ENCODE measurements at regions not wholly inside any gene's neighbourhood (a gene's known extent, or its start where the extent isn't known, plus 50 kb on each side); places are given as distances from the start of the nearest gene placed in this dataset.

DNA sequence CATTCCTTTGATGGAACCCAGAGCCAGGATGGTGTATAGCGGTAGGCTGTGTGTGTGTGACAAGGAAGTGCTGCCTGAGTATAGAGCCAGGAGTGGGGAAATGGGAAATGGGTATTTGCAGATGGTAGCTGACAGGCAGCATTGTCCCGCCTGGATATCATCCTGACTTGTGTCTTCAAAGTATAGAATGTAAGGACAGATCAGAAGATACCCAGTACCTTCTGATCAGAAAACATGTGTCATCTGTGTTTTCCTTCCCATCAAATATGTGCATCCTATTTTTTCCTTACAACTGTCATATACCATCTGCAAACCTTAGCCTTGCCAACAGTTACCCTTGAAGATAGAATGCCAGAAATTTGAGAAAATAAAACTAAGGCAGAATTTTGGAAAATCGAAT lies 146.2 kb upstream of the CBLB start:
- no peaks in the 10 kb centered on the region for H3K27me3 Mint-ChIP-seq (ENCODE audit: insufficient read depth, low read depth, poor library complexity)
- no peaks in the 10 kb centered on the region for H3K4me1 ChIP-seq (ENCODE audit: insufficient read depth)
- no peaks in the 10 kb centered on the region for H3K36me3 ChIP-seq (ENCODE audit: insufficient read depth)
- H3K79me2 ChIP-seq (replicated peaks; ENCODE audit: insufficient read depth), result no peaks in the 10 kb centered on the region
- 0 out of 2 replicates have a peak, but pooled peaks cover 5% of the 10 kb centered on the region for H3K9me2 ChIP-seq (ENCODE audit: insufficient read depth)
- no peak overlapping the region for H2AFZ ChIP-seq
- TF ChIP-seq ZNF114 (CRISPR knock-in tag; IDR thresholded peaks at IDR 0.05), result no peak
- no peak for TF ChIP-seq EZH2phosphoT487 (IDR thresholded peaks at IDR 0.05; ENCODE audit: unreplicated experiment)
- no peak for TF ChIP-seq CREB1 (CRISPR knock-in tag; IDR thresholded peaks at IDR 0.05; ENCODE audit: low read depth)
- no peak for TF ChIP-seq ZNF331 (CRISPR knock-in tag; IDR thresholded peaks at IDR 0.05; ENCODE audit: low read depth)
- TF ChIP-seq EZH2 (IDR thresholded peaks at IDR 0.05; ENCODE audit: low read depth, unreplicated experiment), result no peak
- TF ChIP-seq CTCF (conservative IDR thresholded peaks at IDR 0.05; ENCODE audit: low read depth in 2 of 2), result no peak
- TF ChIP-seq STAT1 (IDR thresholded peaks at IDR 0.05; ENCODE audit: unreplicated experiment), result no peak
- TF ChIP-seq POLR2AphosphoS5 (IDR thresholded peaks at IDR 0.05; ENCODE audit: low read depth), result no peak
- TF ChIP-seq, protein P1, sequence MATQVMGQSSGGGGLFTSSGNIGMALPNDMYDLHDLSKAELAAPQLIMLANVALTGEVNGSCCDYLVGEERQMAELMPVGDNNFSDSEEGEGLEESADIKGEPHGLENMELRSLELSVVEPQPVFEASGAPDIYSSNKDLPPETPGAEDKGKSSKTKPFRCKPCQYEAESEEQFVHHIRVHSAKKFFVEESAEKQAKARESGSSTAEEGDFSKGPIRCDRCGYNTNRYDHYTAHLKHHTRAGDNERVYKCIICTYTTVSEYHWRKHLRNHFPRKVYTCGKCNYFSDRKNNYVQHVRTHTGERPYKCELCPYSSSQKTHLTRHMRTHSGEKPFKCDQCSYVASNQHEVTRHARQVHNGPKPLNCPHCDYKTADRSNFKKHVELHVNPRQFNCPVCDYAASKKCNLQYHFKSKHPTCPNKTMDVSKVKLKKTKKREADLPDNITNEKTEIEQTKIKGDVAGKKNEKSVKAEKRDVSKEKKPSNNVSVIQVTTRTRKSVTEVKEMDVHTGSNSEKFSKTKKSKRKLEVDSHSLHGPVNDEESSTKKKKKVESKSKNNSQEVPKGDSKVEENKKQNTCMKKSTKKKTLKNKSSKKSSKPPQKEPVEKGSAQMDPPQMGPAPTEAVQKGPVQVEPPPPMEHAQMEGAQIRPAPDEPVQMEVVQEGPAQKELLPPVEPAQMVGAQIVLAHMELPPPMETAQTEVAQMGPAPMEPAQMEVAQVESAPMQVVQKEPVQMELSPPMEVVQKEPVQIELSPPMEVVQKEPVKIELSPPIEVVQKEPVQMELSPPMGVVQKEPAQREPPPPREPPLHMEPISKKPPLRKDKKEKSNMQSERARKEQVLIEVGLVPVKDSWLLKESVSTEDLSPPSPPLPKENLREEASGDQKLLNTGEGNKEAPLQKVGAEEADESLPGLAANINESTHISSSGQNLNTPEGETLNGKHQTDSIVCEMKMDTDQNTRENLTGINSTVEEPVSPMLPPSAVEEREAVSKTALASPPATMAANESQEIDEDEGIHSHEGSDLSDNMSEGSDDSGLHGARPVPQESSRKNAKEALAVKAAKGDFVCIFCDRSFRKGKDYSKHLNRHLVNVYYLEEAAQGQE (IDR thresholded peaks at IDR 0.05; ENCODE audit: unreplicated experiment), result no peak
- no peak for TF ChIP-seq JUNB (IDR thresholded peaks at IDR 0.05; ENCODE audit: unreplicated experiment)
- no peak for TF ChIP-seq NANOG (IDR thresholded peaks at IDR 0.05; ENCODE audit: borderline replicate concordance)
- TF ChIP-seq ZNF462 (CRISPR knock-in tag; IDR thresholded peaks at IDR 0.05), result no peak
- TF ChIP-seq ETS1 (IDR thresholded peaks at IDR 0.05), result no peak
- H3K4me2 ChIP-seq, result no peak overlapping the region
- H3F3A ChIP-seq (replicated peaks; ENCODE audit: low read depth), result no peaks in the 10 kb centered on the region
- no peaks in the 10 kb centered on the region for H3K36me3 Mint-ChIP-seq (ENCODE audit: low read depth)
- no peak overlapping the region for H3K4me3 Mint-ChIP-seq
- H3K27me3 ChIP-seq (ENCODE audit: insufficient read depth), result no peaks in the 10 kb centered on the region
- no peak overlapping the region for H3K4me3 ChIP-seq
- H3K27ac Mint-ChIP-seq, result no peak overlapping the region
- DNase-seq (ENCODE audit: low spot score) (no peak), ATAC-seq (no peak)
- H3K27ac ChIP-seq (ENCODE audit: low read depth), result no peak overlapping the region
- H3K4me1 Mint-ChIP-seq, result peaks cover 8% of the 10 kb centered on the region
- H3K9me3 Mint-ChIP-seq, result no peaks in the 10 kb centered on the region
- no peaks in the 10 kb centered on the region for H4K20me1 ChIP-seq (replicated peaks; ENCODE audit: insufficient read depth)

Measured in GM23338 (cell line).